ENCODE measurements at regions not wholly inside any gene's neighbourhood (a gene's known extent, or its start where the extent isn't known, plus 50 kb on each side); places are given as distances from the start of the nearest gene placed in this dataset.

- H3K36me3 ChIP-seq (ENCODE audit: control insufficient read depth in 2 of 2, insufficient read depth in 1 of 2, low read length in 2 of 2): no peaks in the 10 kb centered on the region
- CTCF ChIA-PET: no interaction called here
- no peak overlapping the region for H3K4me3 ChIP-seq (ENCODE audit: low read depth, low read length)
- TF ChIP-seq ZNF223 (tag by site-specific recombination; IDR thresholded peaks at IDR 0.05): no peak
- no peak for TF ChIP-seq MYNN (tag by site-specific recombination; IDR thresholded peaks at IDR 0.05; ENCODE audit: borderline replicate concordance)
- no peak for TF ChIP-seq ZNF18 (tag by site-specific recombination; IDR thresholded peaks at IDR 0.05)
- TF ChIP-seq ZNF707 (tag by site-specific recombination; IDR thresholded peaks at IDR 0.05): no peak
- no peak for TF ChIP-seq ZNF19 (tag by site-specific recombination; IDR thresholded peaks at IDR 0.05; ENCODE audit: low read depth)
- TF ChIP-seq BCL11A (tag by site-specific recombination; IDR thresholded peaks at IDR 0.05; ENCODE audit: low read depth): no peak
- TF ChIP-seq ZFP69B (tag by site-specific recombination; IDR thresholded peaks at IDR 0.05): no peak
- no peak for TF ChIP-seq ZNF426 (tag by site-specific recombination; IDR thresholded peaks at IDR 0.05)
- TF ChIP-seq ZBTB1 (tag by site-specific recombination; IDR thresholded peaks at IDR 0.05): no peak
- TF ChIP-seq ZNF610 (tag by site-specific recombination; IDR thresholded peaks at IDR 0.05; ENCODE audit: borderline replicate concordance): no peak
- no peak for TF ChIP-seq PRDM6 (tag by site-specific recombination; IDR thresholded peaks at IDR 0.05)
- no peak for TF ChIP-seq ZFP41 (tag by site-specific recombination; IDR thresholded peaks at IDR 0.05; ENCODE audit: borderline replicate concordance)
- TF ChIP-seq ZBTB7A (tag by site-specific recombination; IDR thresholded peaks at IDR 0.05; ENCODE audit: low read depth): no peak
- no peak for TF ChIP-seq ZNF660 (tag by site-specific recombination; IDR thresholded peaks at IDR 0.05)
- TF ChIP-seq ZNF596 (tag by site-specific recombination; IDR thresholded peaks at IDR 0.05): no peak
- TF ChIP-seq ZFHX2 (tag by site-specific recombination; conservative IDR thresholded peaks at IDR 0.05): no peak
- H3K9me3 ChIP-seq (ENCODE audit: control insufficient read depth, insufficient read depth, low read depth, low read length): no peaks in the 10 kb centered on the region
- no peaks in the 10 kb centered on the region for H3K4me1 ChIP-seq (ENCODE audit: control insufficient read depth, insufficient read depth, low read length)
- no peak overlapping the region for H3K27ac ChIP-seq (ENCODE audit: extremely low read depth, low read depth, low read length)
- POLR2A ChIA-PET: no interaction called here
Observed at GRCh38 chr9:2373648-2374047, 247.9 kb upstream of the VLDLR start.

DNA sequence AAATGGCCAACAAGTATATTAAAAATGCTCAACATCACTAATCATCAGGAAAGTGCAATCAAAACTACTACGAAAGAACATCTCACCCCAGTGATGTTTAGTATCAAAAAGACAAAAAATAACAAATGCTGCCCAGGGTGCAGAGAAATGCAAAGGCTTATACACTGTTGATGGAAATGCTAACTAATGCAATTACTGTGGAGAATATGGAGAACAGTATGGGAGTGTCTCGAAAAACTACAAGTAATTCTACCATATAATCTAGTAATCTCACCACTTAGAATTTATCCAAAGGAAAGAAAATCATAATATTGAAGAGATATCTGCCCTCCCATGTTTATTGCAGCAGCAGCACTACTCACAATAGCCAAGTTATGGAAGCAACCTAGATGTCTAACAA lies 246.5 kb upstream of the VLDLR start:
- Histone ChIP-seq H3K4me3 (ENCODE audit: low read depth, low read length) (no peak overlapping the region), H3K27ac (ENCODE audit: extremely low read depth, low read depth, low read length) (no peak overlapping the region), H3K9me3 (ENCODE audit: control insufficient read depth, insufficient read depth, low read depth, low read length) (no peaks in the 10 kb centered on the region), H3K4me1 (ENCODE audit: control insufficient read depth, insufficient read depth, low read length) (no peaks in the 10 kb centered on the region), H3K36me3 (ENCODE audit: control insufficient read depth in 2 of 2, insufficient read depth in 1 of 2, low read length in 2 of 2) (no peaks in the 10 kb centered on the region)
- POLR2A ChIA-PET: no interaction called here
- TF ChIP-seq ZNF747 (tag by site-specific recombination; IDR thresholded peaks at IDR 0.05) (no peak), ZNF776 (tag by site-specific recombination; IDR thresholded peaks at IDR 0.05; ENCODE audit: borderline replicate concordance) (no peak), ZNF548 (tag by site-specific recombination; IDR thresholded peaks at IDR 0.05) (no peak), ZNF133 (tag by site-specific recombination; IDR thresholded peaks at IDR 0.05) (no peak), KLF9 (tag by site-specific recombination; IDR thresholded peaks at IDR 0.05; ENCODE audit: low read depth) (no peak)
- TF ChIP-seq, protein P1, sequence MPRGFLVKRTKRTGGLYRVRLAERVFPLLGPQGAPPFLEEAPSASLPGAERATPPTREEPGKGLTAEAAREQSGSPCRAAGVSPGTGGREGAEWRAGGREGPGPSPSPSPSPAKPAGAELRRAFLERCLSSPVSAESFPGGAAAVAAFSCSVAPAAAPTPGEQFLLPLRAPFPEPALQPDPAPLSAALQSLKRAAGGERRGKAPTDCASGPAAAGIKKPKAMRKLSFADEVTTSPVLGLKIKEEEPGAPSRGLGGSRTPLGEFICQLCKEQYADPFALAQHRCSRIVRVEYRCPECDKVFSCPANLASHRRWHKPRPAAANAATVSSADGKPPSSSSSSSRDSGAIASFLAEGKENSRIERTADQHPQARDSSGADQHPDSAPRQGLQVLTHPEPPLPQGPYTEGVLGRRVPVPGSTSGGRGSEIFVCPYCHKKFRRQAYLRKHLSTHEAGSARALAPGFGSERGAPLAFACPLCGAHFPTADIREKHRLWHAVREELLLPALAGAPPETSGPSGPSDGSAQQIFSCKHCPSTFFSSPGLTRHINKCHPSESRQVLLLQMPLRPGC (tag by site-specific recombination; IDR thresholded peaks at IDR 0.05): no peak
- CTCF ChIA-PET: no interaction called here
